K562 (cell line): ENCODE measurements at regions not wholly inside any gene's neighbourhood (a gene's known extent, or its start where the extent isn't known, plus 50 kb on each side); places are given as distances from the start of the nearest gene placed in this dataset.

Experiments used
- ATAC-seq: fragments of 200-7000 bp; cut with Tn5 transposase; 3 replicates; pipeline ENCODE4 v1.9.1; 2020; ENCODE audit warnings: moderate library complexity
- BruUV-seq: library from RNA; stranded (reverse); fragments of 400-500 nt; replicated peaks from 2 replicates; lab custom pipeline; 2021; lab: Mats Ljungman, UMichigan
- CTCF ChIA-PET: fragments of 300-600 bp; formaldehyde crosslinking; extraction: SDS; loops from one replicate; lab custom pipeline; 2021; ENCODE audit warnings: low intra/inter-chr PET ratio; lab: Yijun Ruan, JAX
- POLR2A ChIA-PET: fragments of 300-600, 350-650 bp; sonication (Branson Sonifier 250); formaldehyde crosslinking; extraction: SDS; loops from one replicate; lab custom pipeline; 2021; ENCODE audit warnings: antibody characterized with exemption, inconsistent platforms; lab: Yijun Ruan, JAX
- DNase-seq, 4 experiments: peaks; one replicate each; pipeline versions ENCODE4 v3.0.0 to v3.0.0-alpha.2; 2011 to 2018; ENCODE audit warnings: low spot score in 3 of 4, mixed read lengths in 3 of 4; ENCODE audit errors: extremely low read depth in 1 of 4
- FAIRE-seq: peaks from 2 replicates; lab custom pipeline; 2011; peaks lifted over from hg19 to GRCh38; lab: Jason Lieb, UNC
- H2AFZ ChIP-seq: 2 replicates; pipeline ENCODE4 v1.6.0; 2011; ENCODE audit warnings: low read depth, low read length, control low read depth, inconsistent platforms
- H3K27ac ChIP-seq: fragments of 200-600 bp; 3 replicates; pipeline ENCODE4 v1.8.0; 2011; ENCODE audit warnings: low read depth, mild to moderate bottlenecking, control low read depth, inconsistent platforms, low read length, moderate library complexity, mixed read lengths; ENCODE audit errors: extremely low read depth
- H3K27me3 ChIP-seq, 2 experiments: fragments of 300-600 bp in 1 of 2; 2 replicates in 1 of 2; 3 replicates in 1 of 2; pipeline versions ENCODE4 v1.6.0 to v1.8.0; 2011; ENCODE audit warnings: inconsistent platforms in 2 of 2, low read length in 2 of 2, mild to moderate bottlenecking in 1 of 2, mixed read lengths in 1 of 2, moderate library complexity in 1 of 2; ENCODE audit not compliant: control insufficient read depth in 2 of 2, insufficient read depth in 2 of 2
- H3K36me3 ChIP-seq: fragments of 300-600 bp; 3 replicates; pipeline ENCODE4 v1.8.0; 2011; ENCODE audit warnings: mild to moderate bottlenecking, low read length, inconsistent platforms; ENCODE audit not compliant: control insufficient read depth, insufficient read depth
- H3K4me1 ChIP-seq, 2 experiments: fragments of 200-600 bp in 1 of 2; replicated peaks in 1 of 2; 2 replicates in 1 of 2; 3 replicates in 1 of 2; pipeline versions ENCODE4 v1.5.1 to v1.8.0; 2011; ENCODE audit warnings: inconsistent platforms in 2 of 2, low read length in 2 of 2, mild to moderate bottlenecking in 1 of 2, mixed read lengths in 1 of 2, moderate library complexity in 1 of 2; ENCODE audit not compliant: control insufficient read depth in 2 of 2, insufficient read depth in 2 of 2
- H3K4me2 ChIP-seq: 2 replicates; pipeline ENCODE4 v1.6.1; 2011; ENCODE audit warnings: low read length, control low read depth, inconsistent platforms, mixed read lengths; ENCODE audit not compliant: insufficient read depth
- H3K4me3 ChIP-seq: fragments of 200-600 bp; sonication (generic), shearing (Covaris generic); 2 replicates; pipeline ENCODE4 v1.5.1; 2016; ENCODE audit warnings: control low read depth, inconsistent platforms
- H3K79me2 ChIP-seq: fragments of 200-600 bp; 3 replicates; pipeline ENCODE4 v1.8.0; 2011; ENCODE audit warnings: low read length, inconsistent platforms; ENCODE audit not compliant: control insufficient read depth, insufficient read depth
- H3K9ac ChIP-seq, 2 experiments: 2 replicates each; pipeline versions ENCODE4 v1.6.0 to v1.6.1; 2011; ENCODE audit warnings: low read depth in 2 of 2, low read length in 2 of 2, control low read depth in 1 of 2, inconsistent platforms in 1 of 2, mild to moderate bottlenecking in 1 of 2, mixed read lengths in 1 of 2; ENCODE audit not compliant: insufficient read depth in 1 of 2
- H3K9me1 ChIP-seq: one replicate; pipeline ENCODE4 v1.6.0; 2011; ENCODE audit warnings: inconsistent platforms, mild to moderate bottlenecking, low read length, moderate library complexity; ENCODE audit not compliant: control insufficient read depth, insufficient read depth
- H3K9me3 ChIP-seq: replicated peaks from 2 replicates; pipeline ENCODE4 v1.5.1; 2011; ENCODE audit warnings: low read depth, low read length, inconsistent platforms; ENCODE audit not compliant: control insufficient read depth, insufficient read depth
- H4K20me1 ChIP-seq: replicated peaks from 2 replicates; pipeline ENCODE4 v1.6.1; 2011; ENCODE audit warnings: low read length, inconsistent platforms, mixed read lengths; ENCODE audit not compliant: control insufficient read depth, insufficient read depth
- EWSR1 ChIP-seq: fragments of 450-650 bp; IDR thresholded peaks from 2 replicates; pipeline ENCODE4 v1.6.1; 2018; ENCODE audit warnings: borderline replicate concordance, mild to moderate bottlenecking, low read depth, moderate library complexity; ENCODE audit not compliant: partially characterized antibody
- JUNB ChIP-seq: fragments of 450-650 bp; formaldehyde crosslinking; conservative IDR thresholded peaks from 2 replicates; pipeline ENCODE4 v1.4.0; 2020; ENCODE audit warnings: mild to moderate bottlenecking
- KAT2B ChIP-seq: IDR thresholded peaks from one replicate; pipeline ENCODE4 v1.6.1; 2012; ENCODE audit warnings: low read depth, mild to moderate bottlenecking, control low read depth, inconsistent platforms, low read length, moderate library complexity
- KAT7 ChIP-seq: sonication (generic); formaldehyde crosslinking; IDR thresholded peaks from 2 replicates; pipeline ENCODE4 v1.8.0; 2022; ENCODE audit warnings: missing genetic modification reagents, mild to moderate bottlenecking, borderline replicate concordance
- MTA1 ChIP-seq: fragments of 450-650 bp; IDR thresholded peaks from 2 replicates; pipeline ENCODE4 v1.6.1; 2017; ENCODE audit warnings: borderline replicate concordance
- NFYB ChIP-seq: IDR thresholded peaks from 2 replicates; pipeline ENCODE4 v1.6.1; 2011; ENCODE audit warnings: mild to moderate bottlenecking, moderate library complexity; ENCODE audit not compliant: insufficient read length; ENCODE audit errors: extremely low read depth
- SIRT6 ChIP-seq: IDR thresholded peaks from one replicate; pipeline ENCODE4 v1.6.1; 2012; ENCODE audit warnings: low read depth, mild to moderate bottlenecking, control low read depth, inconsistent platforms, low read length, moderate library complexity
- SOX6 ChIP-seq: fragments of 450-650 bp; IDR thresholded peaks from 2 replicates; pipeline ENCODE4 v1.6.1; 2014; ENCODE audit warnings: mild to moderate bottlenecking
- ZFP1 ChIP-seq: fragments of 450-650 bp; formaldehyde crosslinking; IDR thresholded peaks from 2 replicates; pipeline ENCODE4 v1.4.0; 2020; ENCODE audit warnings: mild to moderate bottlenecking, mixed read lengths
- WGBS: fragments of 100-300 bp; shearing (Covaris generic); methylation state at CpG from one replicate; pipeline ENCODE4 v1.1.6; 2016; ENCODE audit warnings: low coverage, mixed read lengths; ENCODE audit not compliant: insufficient coverage; ENCODE audit errors: missing lambda C conversion rate; 5-methylcytosine and 5-hydroxymethylcytosine counted together
- in situ Hi-C: fragments of 300-500 bp; cut with MboI; formaldehyde crosslinking; loops from 4 replicates; pipeline ENCODE4 v1.15.0; 2018; ENCODE audit warnings: inconsistent platforms, mixed read lengths
- intact Hi-C: fragments of 100-400 bp; cut with micrococcal nuclease; formaldehyde crosslinking; loops from 2 replicates; pipeline ENCODE4 v1.14.2; 2022
- TF ChIP-seq, protein P1 (sequence below), 2 experiments: fragments of 450-650 bp; IDR thresholded peaks; 2 replicates each; pipeline ENCODE4 v1.6.1; 2016; ENCODE audit warnings: mild to moderate bottlenecking in 2 of 2, borderline replicate concordance in 1 of 2, low read depth in 1 of 2, moderate library complexity in 1 of 2
- TF ChIP-seq, protein P2 (sequence below), 2 experiments: fragments of 450-650 bp in 1 of 2; IDR thresholded peaks; 2 replicates each; pipeline ENCODE4 v1.6.1; 2011 to 2017; ENCODE audit warnings: low read depth in 2 of 2, antibody characterized with exemption in 1 of 2, borderline replicate concordance in 1 of 2, low read length in 1 of 2, mild to moderate bottlenecking in 1 of 2, mixed read lengths in 1 of 2; ENCODE audit not compliant: control insufficient read depth in 1 of 2

DNA sequence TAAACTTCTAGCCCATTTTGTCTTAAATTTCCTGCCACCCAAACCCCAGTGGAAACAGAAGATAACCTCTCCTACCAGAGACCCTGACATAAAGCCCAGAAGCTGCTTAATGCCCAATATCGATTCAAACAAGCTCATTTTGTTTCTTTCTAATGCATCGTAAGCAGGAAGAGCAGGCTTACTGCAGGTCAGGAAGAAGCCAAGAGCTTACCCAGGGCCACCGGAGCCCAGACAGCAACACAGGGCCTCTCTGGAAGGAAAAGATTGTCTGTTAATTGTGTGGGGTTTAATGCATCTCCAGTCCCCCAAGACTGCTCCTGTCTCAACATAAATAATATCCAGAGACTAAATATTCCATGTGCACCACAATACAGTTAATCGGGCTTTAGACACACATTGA, 177.3 kb upstream of the NOCT start:
- Histone ChIP-seq H3K4me3 (no peak overlapping the region), H2AFZ (0 out of 2 replicates have a peak overlapping the region, but pooled peaks have one; percentile 17), H3K9me1 (no peaks in the 10 kb centered on the region), H3K36me3 (no peaks in the 10 kb centered on the region), H3K27ac (no peak overlapping the region), H3K9me3 (no peaks in the 10 kb centered on the region), H3K4me2 (no peak overlapping the region), H4K20me1 (no peaks in the 10 kb centered on the region), H3K27me3 (peaks cover 17 to 22% of the 10 kb centered on the region in 2 experiments; a peak in 4 of 5 replicates), H3K79me2 (no peaks in the 10 kb centered on the region), H3K4me1 (no peaks in the 10 kb centered on the region), H3K9ac (no peak overlapping the region)
- FAIRE-seq: no peak
- CTCF ChIA-PET: no interaction called here
- BruUV-seq: no TSS peak
- DNase-seq: no peak
- in situ Hi-C loops (no loop called here), intact Hi-C loops (loop anchor here (10.0 kb wide), 1 partner anchor 153 kb away; no protein-coding TSS in a partner anchor)
- WGBS: 12% methylated on average over 4 of the region's 4 CpGs
- POLR2A ChIA-PET: interaction anchor here (0.6 kb wide), 1 partner anchor 16 kb away, joined by 3 read pairs; no protein-coding TSS in a partner anchor
- ATAC-seq: no peak
- TF ChIP-seq, protein P1, sequence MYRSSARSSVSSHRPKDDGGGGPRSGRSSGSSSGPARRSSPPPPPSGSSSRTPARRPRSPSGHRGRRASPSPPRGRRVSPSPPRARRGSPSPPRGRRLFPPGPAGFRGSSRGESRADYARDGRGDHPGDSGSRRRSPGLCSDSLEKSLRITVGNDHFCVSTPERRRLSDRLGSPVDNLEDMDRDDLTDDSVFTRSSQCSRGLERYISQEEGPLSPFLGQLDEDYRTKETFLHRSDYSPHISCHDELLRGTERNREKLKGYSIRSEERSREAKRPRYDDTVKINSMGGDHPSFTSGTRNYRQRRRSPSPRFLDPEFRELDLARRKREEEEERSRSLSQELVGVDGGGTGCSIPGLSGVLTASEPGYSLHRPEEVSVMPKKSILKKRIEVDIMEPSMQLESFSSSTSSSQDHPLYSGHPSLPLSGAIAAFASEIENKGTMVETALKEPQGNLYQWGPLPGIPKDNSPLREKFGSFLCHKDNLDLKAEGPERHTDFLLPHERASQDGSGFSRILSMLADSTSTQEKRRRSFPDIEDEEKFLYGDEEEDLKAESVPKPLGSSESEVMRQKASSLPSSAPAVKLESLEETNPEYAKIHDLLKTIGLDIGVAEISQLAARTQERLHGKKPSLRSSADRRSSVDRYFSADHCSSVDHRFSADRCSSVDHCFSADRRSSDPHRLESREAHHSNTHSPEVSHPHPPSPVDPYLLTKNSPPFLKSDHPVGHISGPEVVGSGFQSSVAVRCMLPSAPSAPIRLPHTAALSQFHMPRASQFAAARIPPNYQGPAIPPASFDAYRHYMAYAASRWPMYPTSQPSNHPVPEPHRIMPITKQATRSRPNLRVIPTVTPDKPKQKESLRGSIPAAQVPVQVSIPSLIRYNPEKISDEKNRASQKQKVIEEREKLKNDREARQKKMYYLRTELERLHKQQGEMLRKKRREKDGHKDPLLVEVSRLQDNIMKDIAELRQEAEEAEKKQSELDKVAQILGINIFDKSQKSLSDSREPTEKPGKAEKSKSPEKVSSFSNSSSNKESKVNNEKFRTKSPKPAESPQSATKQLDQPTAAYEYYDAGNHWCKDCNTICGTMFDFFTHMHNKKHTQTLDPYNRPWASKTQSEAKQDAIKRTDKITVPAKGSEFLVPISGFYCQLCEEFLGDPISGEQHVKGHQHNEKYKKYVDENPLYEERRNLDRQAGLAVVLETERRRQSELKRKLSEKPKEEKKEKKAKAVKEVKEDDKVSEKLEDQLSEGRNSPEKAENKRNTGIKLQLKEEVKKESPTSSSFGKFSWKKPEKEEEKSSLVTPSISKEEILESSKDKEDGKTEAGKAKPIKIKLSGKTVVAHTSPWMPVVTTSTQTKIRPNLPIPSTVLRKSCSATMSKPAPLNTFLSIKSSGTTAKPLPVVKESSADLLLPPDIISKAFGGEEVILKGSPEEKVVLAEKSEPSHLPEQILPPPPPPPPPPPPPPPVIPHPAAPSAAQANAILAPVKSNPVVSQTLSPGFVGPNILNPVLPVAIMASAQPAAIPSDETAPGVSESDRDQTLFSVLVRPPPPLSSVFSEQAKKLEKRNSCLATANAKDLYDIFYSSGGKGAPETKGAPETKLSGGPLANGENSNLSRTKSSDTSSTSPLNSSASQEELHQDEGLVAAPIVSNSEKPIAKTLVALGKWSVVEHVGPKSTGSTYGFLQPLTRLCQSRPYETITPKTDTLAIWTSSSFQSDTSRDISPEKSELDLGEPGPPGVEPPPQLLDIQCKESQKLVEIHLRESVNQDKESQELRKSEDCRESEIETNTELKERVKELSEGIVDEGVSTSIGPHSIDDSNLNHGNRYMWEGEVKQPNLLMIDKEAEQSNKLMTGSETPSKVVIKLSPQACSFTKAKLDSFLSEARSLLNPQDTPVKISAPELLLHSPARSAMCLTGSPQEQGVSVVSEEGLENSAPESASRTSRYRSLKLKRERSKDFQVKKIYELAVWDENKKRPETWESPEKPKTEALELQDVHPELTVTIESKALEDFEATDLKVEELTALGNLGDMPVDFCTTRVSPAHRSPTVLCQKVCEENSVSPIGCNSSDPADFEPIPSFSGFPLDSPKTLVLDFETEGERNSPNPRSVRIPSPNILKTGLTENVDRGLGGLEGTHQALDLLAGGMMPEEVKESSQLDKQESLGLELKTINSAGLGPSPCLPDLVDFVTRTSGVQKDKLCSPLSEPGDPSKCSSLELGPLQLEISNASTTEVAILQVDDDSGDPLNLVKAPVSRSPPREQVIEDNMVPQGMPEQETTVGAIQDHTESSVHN (IDR thresholded peaks at IDR 0.05; ENCODE audit: borderline replicate concordance in 1 of 2, low read depth in 1 of 2): no peak
- TF ChIP-seq KAT7 (CRISPR knock-in tag): no peak
- TF ChIP-seq SIRT6: no peak
- no peak for TF ChIP-seq NFYB
- TF ChIP-seq, protein P2, sequence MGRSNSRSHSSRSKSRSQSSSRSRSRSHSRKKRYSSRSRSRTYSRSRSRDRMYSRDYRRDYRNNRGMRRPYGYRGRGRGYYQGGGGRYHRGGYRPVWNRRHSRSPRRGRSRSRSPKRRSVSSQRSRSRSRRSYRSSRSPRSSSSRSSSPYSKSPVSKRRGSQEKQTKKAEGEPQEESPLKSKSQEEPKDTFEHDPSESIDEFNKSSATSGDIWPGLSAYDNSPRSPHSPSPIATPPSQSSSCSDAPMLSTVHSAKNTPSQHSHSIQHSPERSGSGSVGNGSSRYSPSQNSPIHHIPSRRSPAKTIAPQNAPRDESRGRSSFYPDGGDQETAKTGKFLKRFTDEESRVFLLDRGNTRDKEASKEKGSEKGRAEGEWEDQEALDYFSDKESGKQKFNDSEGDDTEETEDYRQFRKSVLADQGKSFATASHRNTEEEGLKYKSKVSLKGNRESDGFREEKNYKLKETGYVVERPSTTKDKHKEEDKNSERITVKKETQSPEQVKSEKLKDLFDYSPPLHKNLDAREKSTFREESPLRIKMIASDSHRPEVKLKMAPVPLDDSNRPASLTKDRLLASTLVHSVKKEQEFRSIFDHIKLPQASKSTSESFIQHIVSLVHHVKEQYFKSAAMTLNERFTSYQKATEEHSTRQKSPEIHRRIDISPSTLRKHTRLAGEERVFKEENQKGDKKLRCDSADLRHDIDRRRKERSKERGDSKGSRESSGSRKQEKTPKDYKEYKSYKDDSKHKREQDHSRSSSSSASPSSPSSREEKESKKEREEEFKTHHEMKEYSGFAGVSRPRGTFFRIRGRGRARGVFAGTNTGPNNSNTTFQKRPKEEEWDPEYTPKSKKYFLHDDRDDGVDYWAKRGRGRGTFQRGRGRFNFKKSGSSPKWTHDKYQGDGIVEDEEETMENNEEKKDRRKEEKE (IDR thresholded peaks at IDR 0.05; ENCODE audit: borderline replicate concordance in 1 of 2, control insufficient read depth in 1 of 2, low read depth in 2 of 2, low read length in 1 of 2): no peak
- no peak for TF ChIP-seq KAT2B
- TF ChIP-seq ZFP1: no peak
- TF ChIP-seq JUNB (CRISPR knock-in tag): no peak
- no peak for TF ChIP-seq SOX6
- no peak for TF ChIP-seq MTA1
- no peak for TF ChIP-seq EWSR1
